C4-2B (cell line): ENCODE measurements at regions not wholly inside any gene's neighbourhood (a gene's known extent, or its start where the extent isn't known, plus 50 kb on each side); places are given as distances from the start of the nearest gene placed in this dataset.

Source experiments
- ZFX ChIP-seq: fragments of 450-650 bp; IDR thresholded peaks from 2 replicates; pipeline ENCODE4 v1.6.1; 2017
- TF ChIP-seq, protein P1 (sequence below): fragments of 450-650 bp; conservative IDR thresholded peaks from 2 replicates; pipeline ENCODE4 v1.5.1; 2017; ENCODE audit warnings: mild to moderate bottlenecking

GRCh38 chr12:42756841-42757623 lies 167.5 kb upstream of the PRICKLE1 start:
- TF ChIP-seq, protein P1, sequence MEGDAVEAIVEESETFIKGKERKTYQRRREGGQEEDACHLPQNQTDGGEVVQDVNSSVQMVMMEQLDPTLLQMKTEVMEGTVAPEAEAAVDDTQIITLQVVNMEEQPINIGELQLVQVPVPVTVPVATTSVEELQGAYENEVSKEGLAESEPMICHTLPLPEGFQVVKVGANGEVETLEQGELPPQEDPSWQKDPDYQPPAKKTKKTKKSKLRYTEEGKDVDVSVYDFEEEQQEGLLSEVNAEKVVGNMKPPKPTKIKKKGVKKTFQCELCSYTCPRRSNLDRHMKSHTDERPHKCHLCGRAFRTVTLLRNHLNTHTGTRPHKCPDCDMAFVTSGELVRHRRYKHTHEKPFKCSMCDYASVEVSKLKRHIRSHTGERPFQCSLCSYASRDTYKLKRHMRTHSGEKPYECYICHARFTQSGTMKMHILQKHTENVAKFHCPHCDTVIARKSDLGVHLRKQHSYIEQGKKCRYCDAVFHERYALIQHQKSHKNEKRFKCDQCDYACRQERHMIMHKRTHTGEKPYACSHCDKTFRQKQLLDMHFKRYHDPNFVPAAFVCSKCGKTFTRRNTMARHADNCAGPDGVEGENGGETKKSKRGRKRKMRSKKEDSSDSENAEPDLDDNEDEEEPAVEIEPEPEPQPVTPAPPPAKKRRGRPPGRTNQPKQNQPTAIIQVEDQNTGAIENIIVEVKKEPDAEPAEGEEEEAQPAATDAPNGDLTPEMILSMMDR = no peak
- no peak for TF ChIP-seq ZFX
